ENCODE measurements at regions not wholly inside any gene's neighbourhood (a gene's known extent, or its start where the extent isn't known, plus 50 kb on each side); places are given as distances from the start of the nearest gene placed in this dataset.

- TF ChIP-seq POLR2AphosphoS5 (IDR thresholded peaks at IDR 0.05; ENCODE audit: low read depth, low read length) (no peak), POLR2A (IDR thresholded peaks at IDR 0.05; ENCODE audit: low read depth, low read length) (no peak), TAF1 (IDR thresholded peaks at IDR 0.05; ENCODE audit: low read depth, low read length) (no peak), SPI1 (IDR thresholded peaks at IDR 0.05; ENCODE audit: low read depth, low read length) (0 out of 2 replicates have a peak, but pooled peaks have one; percentile 13), PAX5 (IDR thresholded peaks at IDR 0.05; ENCODE audit: insufficient read depth, low read length, severe bottlenecking) (peak; percentile 44), POU2F2 (IDR thresholded peaks at IDR 0.05; ENCODE audit: low read depth, low read length) (no peak)
Measured at GRCh38 chr15:59918994-59919951, 84.8 kb upstream of the FOXB1 start.

Data from GM12891 (cell line).